WTC11 (cell line): ENCODE measurements at regions not wholly inside any gene's neighbourhood (a gene's known extent, or its start where the extent isn't known, plus 50 kb on each side); places are given as distances from the start of the nearest gene placed in this dataset.

ENCODE experiments used
- ATAC-seq: fragments of 200-7000 bp; cut with Tn5 transposase; 2 replicates; pipeline ENCODE4 v1.10.0; 2021; ENCODE audit warnings: mild to moderate bottlenecking, moderate library complexity
- CTCF ChIA-PET: fragments of 300-600 bp; sonication (Branson Sonifier 250); formaldehyde crosslinking; loops from one replicate; lab custom pipeline; 2021; ENCODE audit warnings: antibody characterized with exemption; lab: Charles Lee
- POLR2A ChIA-PET: fragments of 350-600 bp; sonication (Branson Sonifier 250); formaldehyde crosslinking; loops from one replicate; lab custom pipeline; 2021; ENCODE audit warnings: antibody characterized with exemption; lab: Charles Lee
- DNase-seq: peaks from one replicate; pipeline ENCODE4 v3.0.0; 2021; ENCODE audit warnings: low spot score
- H3K27ac Mint-ChIP-seq: 2 replicates; pipeline ENCODE4 v1.8.0; 2021; ENCODE audit warnings: mixed read lengths
- H3K27me3 Mint-ChIP-seq: 2 replicates; pipeline ENCODE4 v1.8.0; 2021; ENCODE audit warnings: low read depth, mild to moderate bottlenecking, moderate library complexity, mixed read lengths
- H3K36me3 Mint-ChIP-seq: 2 replicates; pipeline ENCODE4 v1.8.0; 2021; ENCODE audit warnings: mixed read lengths
- H3K4me1 Mint-ChIP-seq: 2 replicates; pipeline ENCODE4 v1.8.0; 2022; ENCODE audit warnings: mixed read lengths
- H3K4me3 Mint-ChIP-seq: 2 replicates; pipeline ENCODE4 v1.8.0; 2021; ENCODE audit warnings: mild to moderate bottlenecking, moderate library complexity, mixed read lengths
- H3K9me3 Mint-ChIP-seq: 2 replicates; pipeline ENCODE4 v1.8.0; 2021; ENCODE audit warnings: mixed read lengths
- GRHL2 ChIP-seq: fragments of 250-450 bp; sonication (Bioruptor Pico); IDR thresholded peaks from 2 replicates; pipeline ENCODE4 v1.8.0; 2022; ENCODE audit warnings: mild to moderate bottlenecking, moderate library complexity; ENCODE audit not compliant: insufficient replicate concordance, severe bottlenecking
- NR2C2 ChIP-seq: sonication (generic); formaldehyde crosslinking; IDR thresholded peaks from 2 replicates; pipeline ENCODE4 v1.8.0; 2022; ENCODE audit warnings: mild to moderate bottlenecking, missing genetic modification reagents
- NR3C1 ChIP-seq: sonication (generic); formaldehyde crosslinking; conservative IDR thresholded peaks from 2 replicates; pipeline ENCODE4 v1.8.1; 2023; ENCODE audit warnings: low read depth, mild to moderate bottlenecking, missing genetic modification reagents
- OVOL2 ChIP-seq: fragments of 250-450 bp; sonication (Bioruptor Pico); IDR thresholded peaks from 2 replicates; pipeline ENCODE4 v1.9.0; 2021; ENCODE audit warnings: mild to moderate bottlenecking, borderline replicate concordance
- RELA ChIP-seq: sonication (generic); formaldehyde crosslinking; IDR thresholded peaks from 2 replicates; pipeline ENCODE4 v1.8.1; 2022; ENCODE audit warnings: missing genetic modification reagents, mild to moderate bottlenecking, borderline replicate concordance
- SMAD3 ChIP-seq: sonication (generic); formaldehyde crosslinking; IDR thresholded peaks from 2 replicates; pipeline ENCODE4 v1.8.0; 2022; ENCODE audit warnings: missing genetic modification reagents, mild to moderate bottlenecking, borderline replicate concordance
- ZNF232 ChIP-seq: sonication (generic); formaldehyde crosslinking; IDR thresholded peaks from 2 replicates; pipeline ENCODE4 v1.8.0; 2022; ENCODE audit warnings: mild to moderate bottlenecking, missing genetic modification reagents
- ZNF396 ChIP-seq: fragments of 250-450 bp; sonication (Bioruptor Pico); IDR thresholded peaks from 2 replicates; pipeline ENCODE4 v1.8.0; 2021; ENCODE audit warnings: mild to moderate bottlenecking, moderate library complexity, borderline replicate concordance
- TF ChIP-seq, protein P1 (sequence below): fragments of 200-600 bp; IDR thresholded peaks from 2 replicates; pipeline ENCODE4 v1.8.0; 2022; ENCODE audit warnings: antibody characterized with exemption
- TF ChIP-seq, protein P2 (sequence below): sonication (generic); formaldehyde crosslinking; IDR thresholded peaks from 2 replicates; pipeline ENCODE4 v1.8.0; 2022; ENCODE audit warnings: mild to moderate bottlenecking, missing genetic modification reagents
- TF ChIP-seq, protein P3 (sequence below): sonication (generic); formaldehyde crosslinking; IDR thresholded peaks from 2 replicates; pipeline ENCODE4 v1.8.0; 2022; ENCODE audit warnings: mild to moderate bottlenecking, missing genetic modification reagents
- TF ChIP-seq, protein P4 (sequence below): sonication (generic); formaldehyde crosslinking; IDR thresholded peaks from 2 replicates; pipeline ENCODE4 v1.8.1; 2022; ENCODE audit warnings: low read depth, missing genetic modification reagents, borderline replicate concordance
- TF ChIP-seq, protein P5 (sequence below): sonication (generic); formaldehyde crosslinking; IDR thresholded peaks from 2 replicates; pipeline ENCODE4 v1.8.1; 2023; ENCODE audit warnings: mild to moderate bottlenecking, missing genetic modification reagents
- TF ChIP-seq, protein P6 (sequence below): sonication (generic); formaldehyde crosslinking; IDR thresholded peaks from 2 replicates; pipeline ENCODE4 v1.8.1; 2022; ENCODE audit warnings: missing genetic modification reagents, borderline replicate concordance
- TF ChIP-seq, protein P7 (sequence below): sonication (generic); formaldehyde crosslinking; IDR thresholded peaks from 2 replicates; pipeline ENCODE4 v1.8.1; 2022; ENCODE audit warnings: mild to moderate bottlenecking, moderate library complexity, missing genetic modification reagents

DNA sequence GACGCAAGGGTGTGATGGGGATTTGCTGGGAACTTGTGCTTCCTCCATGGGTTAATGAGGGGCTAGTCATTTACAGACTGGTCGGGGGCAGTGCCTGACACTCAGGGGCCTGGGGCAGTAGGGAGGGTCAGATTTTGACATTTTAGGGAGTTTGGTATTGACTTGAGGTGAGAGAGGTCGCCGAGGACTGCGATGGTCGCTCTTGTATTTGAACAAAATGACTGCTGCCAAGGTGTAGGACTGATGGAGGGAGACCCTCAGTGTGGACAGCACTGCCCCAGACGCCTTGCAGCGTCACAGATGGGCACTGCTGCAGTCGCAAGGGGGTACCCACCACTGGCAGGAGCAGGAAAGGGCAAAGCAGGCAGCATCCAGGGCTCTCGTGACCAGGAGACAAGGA, 182.9 kb downstream of the RTP5 start:
- DNase-seq, result no peak
- H3K36me3 Mint-ChIP-seq, result no peaks in the 10 kb centered on the region
- CTCF ChIA-PET, result no interaction called here

DNA sequence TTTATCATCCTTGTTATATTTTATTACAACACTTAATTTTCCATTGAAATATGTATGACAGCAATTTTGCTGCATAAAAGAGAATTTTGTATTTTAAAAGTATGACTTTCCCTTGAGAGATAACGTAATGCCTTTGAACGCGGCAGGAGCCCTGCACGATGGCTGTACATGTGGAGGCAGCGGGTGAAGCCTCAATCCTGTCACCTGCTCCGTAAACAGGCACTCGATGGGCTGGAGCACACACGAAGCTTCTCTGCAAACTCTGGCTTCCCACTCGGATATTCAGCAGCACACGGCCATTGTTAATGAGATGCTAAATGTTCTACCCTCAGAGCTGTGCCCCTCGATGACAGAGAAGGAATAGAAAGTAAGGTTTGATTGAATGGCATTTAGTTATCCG, 184.4 kb downstream of the RTP5 start:
- no peak for ATAC-seq
- ChIA-PET CTCF (no interaction called here), POLR2A (no interaction called here)
- no peak overlapping the region for H3K4me3 Mint-ChIP-seq
- peaks cover under 1% of the 10 kb centered on the region; the same call in 1 of the 2 replicates for H3K9me3 Mint-ChIP-seq
- H3K36me3 Mint-ChIP-seq, result no peaks in the 10 kb centered on the region
- no peaks in the 10 kb centered on the region for H3K4me1 Mint-ChIP-seq
- no peak for DNase-seq
- TF ChIP-seq GRHL2 (CRISPR knock-in tag) (no peak), SMAD3 (CRISPR knock-in tag) (no peak), OVOL2 (CRISPR knock-in tag) (no peak)
- TF ChIP-seq, protein P1, sequence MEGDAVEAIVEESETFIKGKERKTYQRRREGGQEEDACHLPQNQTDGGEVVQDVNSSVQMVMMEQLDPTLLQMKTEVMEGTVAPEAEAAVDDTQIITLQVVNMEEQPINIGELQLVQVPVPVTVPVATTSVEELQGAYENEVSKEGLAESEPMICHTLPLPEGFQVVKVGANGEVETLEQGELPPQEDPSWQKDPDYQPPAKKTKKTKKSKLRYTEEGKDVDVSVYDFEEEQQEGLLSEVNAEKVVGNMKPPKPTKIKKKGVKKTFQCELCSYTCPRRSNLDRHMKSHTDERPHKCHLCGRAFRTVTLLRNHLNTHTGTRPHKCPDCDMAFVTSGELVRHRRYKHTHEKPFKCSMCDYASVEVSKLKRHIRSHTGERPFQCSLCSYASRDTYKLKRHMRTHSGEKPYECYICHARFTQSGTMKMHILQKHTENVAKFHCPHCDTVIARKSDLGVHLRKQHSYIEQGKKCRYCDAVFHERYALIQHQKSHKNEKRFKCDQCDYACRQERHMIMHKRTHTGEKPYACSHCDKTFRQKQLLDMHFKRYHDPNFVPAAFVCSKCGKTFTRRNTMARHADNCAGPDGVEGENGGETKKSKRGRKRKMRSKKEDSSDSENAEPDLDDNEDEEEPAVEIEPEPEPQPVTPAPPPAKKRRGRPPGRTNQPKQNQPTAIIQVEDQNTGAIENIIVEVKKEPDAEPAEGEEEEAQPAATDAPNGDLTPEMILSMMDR, result no peak
- TF ChIP-seq, protein P2, sequence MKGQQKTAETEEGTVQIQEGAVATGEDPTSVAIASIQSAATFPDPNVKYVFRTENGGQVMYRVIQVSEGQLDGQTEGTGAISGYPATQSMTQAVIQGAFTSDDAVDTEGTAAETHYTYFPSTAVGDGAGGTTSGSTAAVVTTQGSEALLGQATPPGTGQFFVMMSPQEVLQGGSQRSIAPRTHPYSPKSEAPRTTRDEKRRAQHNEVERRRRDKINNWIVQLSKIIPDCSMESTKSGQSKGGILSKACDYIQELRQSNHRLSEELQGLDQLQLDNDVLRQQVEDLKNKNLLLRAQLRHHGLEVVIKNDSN (CRISPR knock-in tag), result no peak
- H3K27ac Mint-ChIP-seq, result no peak overlapping the region
- peaks cover 100% of the 10 kb centered on the region for H3K27me3 Mint-ChIP-seq

More for the DNA sequence above, 182.9 kb downstream of the RTP5 start:
- Mint-ChIP-seq H3K9me3 (no peaks in the 10 kb centered on the region), H3K4me1 (no peaks in the 10 kb centered on the region), H3K4me3 (no peak overlapping the region), H3K27me3 (peaks cover 100% of the 10 kb centered on the region), H3K27ac (no peak overlapping the region)
- ATAC-seq, result no peak
- TF ChIP-seq SMAD3 (CRISPR knock-in tag) (no peak), NR2C2 (CRISPR knock-in tag) (no peak), RELA (CRISPR knock-in tag) (no peak)
- TF ChIP-seq, protein P3, sequence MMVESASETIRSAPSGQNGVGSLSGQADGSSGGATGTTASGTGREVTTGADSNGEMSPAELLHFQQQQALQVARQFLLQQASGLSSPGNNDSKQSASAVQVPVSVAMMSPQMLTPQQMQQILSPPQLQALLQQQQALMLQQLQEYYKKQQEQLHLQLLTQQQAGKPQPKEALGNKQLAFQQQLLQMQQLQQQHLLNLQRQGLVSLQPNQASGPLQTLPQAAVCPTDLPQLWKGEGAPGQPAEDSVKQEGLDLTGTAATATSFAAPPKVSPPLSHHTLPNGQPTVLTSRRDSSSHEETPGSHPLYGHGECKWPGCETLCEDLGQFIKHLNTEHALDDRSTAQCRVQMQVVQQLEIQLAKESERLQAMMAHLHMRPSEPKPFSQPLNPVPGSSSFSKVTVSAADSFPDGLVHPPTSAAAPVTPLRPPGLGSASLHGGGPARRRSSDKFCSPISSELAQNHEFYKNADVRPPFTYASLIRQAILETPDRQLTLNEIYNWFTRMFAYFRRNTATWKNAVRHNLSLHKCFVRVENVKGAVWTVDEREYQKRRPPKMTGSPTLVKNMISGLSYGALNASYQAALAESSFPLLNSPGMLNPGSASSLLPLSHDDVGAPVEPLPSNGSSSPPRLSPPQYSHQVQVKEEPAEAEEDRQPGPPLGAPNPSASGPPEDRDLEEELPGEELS, result no peak
- TF ChIP-seq, all 79 proteins: peak for 0
- POLR2A ChIA-PET, result no interaction called here

DNA sequence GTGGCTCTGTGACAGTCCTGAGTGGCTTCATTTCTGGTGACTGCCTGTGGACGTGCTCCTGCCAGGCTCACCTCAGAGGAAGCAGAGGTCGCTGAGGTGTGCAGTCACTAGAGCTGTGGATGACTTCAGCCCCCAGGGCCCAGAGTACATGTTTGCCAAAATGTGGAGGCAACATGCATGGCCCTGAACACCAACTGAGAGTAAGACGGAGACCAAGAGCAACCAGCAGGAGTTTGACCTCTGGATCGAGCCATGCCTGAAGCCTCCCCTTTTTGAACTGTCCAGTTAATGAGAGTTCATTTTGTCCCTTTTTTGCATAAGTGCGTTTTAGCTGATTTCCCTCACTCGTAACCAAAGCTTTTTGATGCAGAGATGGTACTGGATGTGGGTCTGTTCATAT, 184.9 kb downstream of the RTP5 start:
- Mint-ChIP-seq H3K4me1 (no peaks in the 10 kb centered on the region), H3K4me3 (no peak overlapping the region), H3K36me3 (peaks cover 3% of the 10 kb centered on the region), H3K9me3 (peaks cover 5% of the 10 kb centered on the region), H3K27ac (no peak overlapping the region), H3K27me3 (peaks cover 100% of the 10 kb centered on the region)
- ChIA-PET POLR2A (no interaction called here), CTCF (no interaction called here)
- no peak for ATAC-seq
- TF ChIP-seq ZNF232 (no peak), ZNF396 (CRISPR knock-in tag) (no peak), NR3C1 (CRISPR knock-in tag) (no peak)
- TF ChIP-seq, protein P4, sequence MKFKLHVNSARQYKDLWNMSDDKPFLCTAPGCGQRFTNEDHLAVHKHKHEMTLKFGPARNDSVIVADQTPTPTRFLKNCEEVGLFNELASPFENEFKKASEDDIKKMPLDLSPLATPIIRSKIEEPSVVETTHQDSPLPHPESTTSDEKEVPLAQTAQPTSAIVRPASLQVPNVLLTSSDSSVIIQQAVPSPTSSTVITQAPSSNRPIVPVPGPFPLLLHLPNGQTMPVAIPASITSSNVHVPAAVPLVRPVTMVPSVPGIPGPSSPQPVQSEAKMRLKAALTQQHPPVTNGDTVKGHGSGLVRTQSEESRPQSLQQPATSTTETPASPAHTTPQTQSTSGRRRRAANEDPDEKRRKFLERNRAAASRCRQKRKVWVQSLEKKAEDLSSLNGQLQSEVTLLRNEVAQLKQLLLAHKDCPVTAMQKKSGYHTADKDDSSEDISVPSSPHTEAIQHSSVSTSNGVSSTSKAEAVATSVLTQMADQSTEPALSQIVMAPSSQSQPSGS, result no peak
- TF ChIP-seq, protein P5, sequence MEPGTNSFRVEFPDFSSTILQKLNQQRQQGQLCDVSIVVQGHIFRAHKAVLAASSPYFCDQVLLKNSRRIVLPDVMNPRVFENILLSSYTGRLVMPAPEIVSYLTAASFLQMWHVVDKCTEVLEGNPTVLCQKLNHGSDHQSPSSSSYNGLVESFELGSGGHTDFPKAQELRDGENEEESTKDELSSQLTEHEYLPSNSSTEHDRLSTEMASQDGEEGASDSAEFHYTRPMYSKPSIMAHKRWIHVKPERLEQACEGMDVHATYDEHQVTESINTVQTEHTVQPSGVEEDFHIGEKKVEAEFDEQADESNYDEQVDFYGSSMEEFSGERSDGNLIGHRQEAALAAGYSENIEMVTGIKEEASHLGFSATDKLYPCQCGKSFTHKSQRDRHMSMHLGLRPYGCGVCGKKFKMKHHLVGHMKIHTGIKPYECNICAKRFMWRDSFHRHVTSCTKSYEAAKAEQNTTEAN (CRISPR knock-in tag), result no peak
- TF ChIP-seq, protein P6, sequence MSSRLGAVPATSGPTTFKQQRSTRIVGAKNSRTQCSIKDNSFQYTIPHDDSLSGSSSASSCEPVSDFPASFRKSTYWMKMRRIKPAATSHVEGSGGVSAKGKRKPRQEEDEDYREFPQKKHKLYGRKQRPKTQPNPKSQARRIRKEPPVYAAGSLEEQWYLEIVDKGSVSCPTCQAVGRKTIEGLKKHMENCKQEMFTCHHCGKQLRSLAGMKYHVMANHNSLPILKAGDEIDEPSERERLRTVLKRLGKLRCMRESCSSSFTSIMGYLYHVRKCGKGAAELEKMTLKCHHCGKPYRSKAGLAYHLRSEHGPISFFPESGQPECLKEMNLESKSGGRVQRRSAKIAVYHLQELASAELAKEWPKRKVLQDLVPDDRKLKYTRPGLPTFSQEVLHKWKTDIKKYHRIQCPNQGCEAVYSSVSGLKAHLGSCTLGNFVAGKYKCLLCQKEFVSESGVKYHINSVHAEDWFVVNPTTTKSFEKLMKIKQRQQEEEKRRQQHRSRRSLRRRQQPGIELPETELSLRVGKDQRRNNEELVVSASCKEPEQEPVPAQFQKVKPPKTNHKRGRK (CRISPR knock-in tag), result no peak
- TF ChIP-seq, protein P7, sequence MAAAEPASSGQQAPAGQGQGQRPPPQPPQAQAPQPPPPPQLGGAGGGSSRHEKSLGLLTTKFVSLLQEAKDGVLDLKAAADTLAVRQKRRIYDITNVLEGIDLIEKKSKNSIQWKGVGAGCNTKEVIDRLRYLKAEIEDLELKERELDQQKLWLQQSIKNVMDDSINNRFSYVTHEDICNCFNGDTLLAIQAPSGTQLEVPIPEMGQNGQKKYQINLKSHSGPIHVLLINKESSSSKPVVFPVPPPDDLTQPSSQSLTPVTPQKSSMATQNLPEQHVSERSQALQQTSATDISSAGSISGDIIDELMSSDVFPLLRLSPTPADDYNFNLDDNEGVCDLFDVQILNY (CRISPR knock-in tag), result no peak
- no peak for DNase-seq
